GM12865 (cell line): ENCODE measurements at regions not wholly inside any gene's neighbourhood (a gene's known extent, or its start where the extent isn't known, plus 50 kb on each side); places are given as distances from the start of the nearest gene placed in this dataset.

ENCODE experiments used
- DNase-seq: peaks from one replicate; pipeline ENCODE4 v3.0.0; 2010; ENCODE audit warnings: low read depth
- H3K4me3 ChIP-seq: 2 replicates; pipeline ENCODE4 v1.5.1; 2011; ENCODE audit warnings: mild to moderate bottlenecking, low read depth, low read length, control low read depth
- CTCF ChIP-seq: IDR thresholded peaks from 2 replicates; pipeline ENCODE4 v1.5.1; 2011; ENCODE audit warnings: low read length, control low read depth, low read depth, inconsistent platforms; ENCODE audit not compliant: insufficient read depth; ENCODE audit errors: missing control alignments

GRCh38 chr3:30285188-30286006 lies 321.0 kb upstream of the TGFBR2 start:
- no peak overlapping the region for H3K4me3 ChIP-seq
- TF ChIP-seq CTCF = no peak

GRCh38 chr3:30286007-30286669 lies 320.3 kb upstream of the TGFBR2 start:
- no peak for DNase-seq
- H3K4me3 ChIP-seq = no peak overlapping the region
- TF ChIP-seq CTCF = no peak

More at GRCh38 chr3:30285188-30286006, 321.0 kb upstream of the TGFBR2 start:
- no peak for DNase-seq

DNA sequence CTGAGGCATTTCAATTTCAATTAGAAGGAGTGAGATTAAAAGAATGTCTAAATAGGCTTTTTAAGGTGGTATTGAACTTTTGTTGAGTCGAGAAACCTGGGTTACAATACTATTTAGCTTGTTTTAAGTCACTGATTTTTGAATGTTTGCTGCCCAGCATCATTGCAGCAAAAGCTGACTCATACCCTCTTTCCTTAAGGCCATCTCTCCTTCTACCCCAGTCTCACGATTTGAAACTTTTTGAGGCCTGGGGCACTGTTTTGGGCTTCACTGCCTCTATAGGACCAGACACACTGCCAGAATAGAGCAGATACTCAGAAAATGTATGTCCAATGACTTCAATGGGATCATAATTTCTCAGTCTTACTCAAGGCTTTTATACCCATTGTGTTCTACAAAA lies 319.6 kb upstream of the TGFBR2 start:
- DNase-seq = no peak
- no peak overlapping the region for H3K4me3 ChIP-seq
- TF ChIP-seq CTCF = no peak

- DNase-seq = no peak
- no peak overlapping the region for H3K4me3 ChIP-seq
- no peak for TF ChIP-seq CTCF
These were observed 317.6 kb upstream of the TGFBR2 start for GRCh38 chr3:30288830-30289229.

DNA sequence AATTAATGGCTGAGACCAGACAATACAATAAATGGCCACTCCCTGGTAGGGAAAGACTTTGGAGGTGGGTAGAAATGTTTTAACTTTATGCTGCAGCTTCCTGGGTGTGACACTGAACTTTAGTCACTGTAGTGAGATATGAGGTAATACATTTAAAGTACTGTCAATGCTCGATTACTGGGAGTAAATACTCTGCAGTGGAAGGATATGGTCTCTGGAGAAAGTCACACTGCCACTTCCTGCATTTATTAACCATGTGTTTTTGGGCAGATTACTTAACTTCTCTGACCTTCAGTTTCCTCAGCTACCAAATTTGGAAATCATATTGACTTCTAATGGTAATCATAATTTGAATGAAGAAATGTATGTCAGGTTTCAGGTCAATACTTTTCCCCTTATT lies 317.1 kb upstream of the TGFBR2 start:
- DNase-seq = no peak
- TF ChIP-seq CTCF = no peak
- no peak overlapping the region for H3K4me3 ChIP-seq

GRCh38 chr3:30289766-30290165 lies 316.6 kb upstream of the TGFBR2 start:
- no peak for DNase-seq
- no peak overlapping the region for H3K4me3 ChIP-seq
- TF ChIP-seq CTCF = no peak
